ENCODE measurements at regions not wholly inside any gene's neighbourhood (a gene's known extent, or its start where the extent isn't known, plus 50 kb on each side); places are given as distances from the start of the nearest gene placed in this dataset.

- TF ChIP-seq TCF7L2 (IDR thresholded peaks at IDR 0.05; ENCODE audit: borderline replicate concordance, extremely low read depth, insufficient read depth, insufficient read length): no peak
- TF ChIP-seq FOSL1 (IDR thresholded peaks at IDR 0.05; ENCODE audit: low read depth): no peak
- no peak for TF ChIP-seq ZNF274 (IDR thresholded peaks at IDR 0.05; ENCODE audit: low read depth, low read length)
- TF ChIP-seq SRF (IDR thresholded peaks at IDR 0.05; ENCODE audit: low read depth): no peak
- no peak for TF ChIP-seq SIN3A (IDR thresholded peaks at IDR 0.05; ENCODE audit: low read depth)
These were observed 69.3 kb upstream of the MYO16 start (continued) for GRCh38 chr13:108560093-108560492.

GRCh38 chr13:108561149-108561548 is 68.3 kb upstream of the MYO16 start:
- H3K4me3 ChIP-seq (replicated peaks in 1 of 2; ENCODE audit: low read depth in 1 of 2, low read length in 2 of 2): no peak overlapping the region
- no peaks in the 10 kb centered on the region for H3K9me3 ChIP-seq (ENCODE audit: control insufficient read depth in 1 of 2, insufficient read depth in 1 of 2, low read depth in 1 of 2, low read length in 2 of 2)
- no TSS peak for BruUV-seq (replicated peaks)
- H3K4me1 ChIP-seq (ENCODE audit: control insufficient read depth in 1 of 2, insufficient read depth in 2 of 2, low read length in 2 of 2): no peaks in the 10 kb centered on the region
- POLR2A ChIA-PET: no interaction called here
- no peaks in the 10 kb centered on the region for H3K36me3 ChIP-seq (ENCODE audit: control insufficient read depth in 1 of 2, insufficient read depth in 2 of 2, low read length in 2 of 2)
- no peak overlapping the region for H3K27ac ChIP-seq (ENCODE audit: low read depth, low read length)
- no peak for ATAC-seq
- no peak for DNase-seq (ENCODE audit: low read depth, low spot score)
- RAD21 ChIA-PET (ENCODE audit: low non-redundant PET in 1 of 2, low total read pairs in 2 of 2, uncharacterized antibody in 2 of 2, unreplicated experiment in 2 of 2): no interaction called here
- no peak overlapping the region for H3K9ac ChIP-seq (ENCODE audit: low read length)
- H3K27me3 ChIP-seq (ENCODE audit: insufficient read depth, low read length): no peaks in the 10 kb centered on the region
- TF ChIP-seq REST (IDR thresholded peaks at IDR 0.05; ENCODE audit: low read depth) (no peak), JUND (IDR thresholded peaks at IDR 0.05) (no peak), ZNF274 (IDR thresholded peaks at IDR 0.05; ENCODE audit: low read depth, low read length) (no peak), POLR2A (IDR thresholded peaks at IDR 0.05; ENCODE audit: borderline replicate concordance, extremely low read depth, insufficient read depth, insufficient read length) (no peak), SIN3A (IDR thresholded peaks at IDR 0.05; ENCODE audit: low read depth) (no peak), SP1 (IDR thresholded peaks at IDR 0.05; ENCODE audit: low read depth) (no peak), YY1 (IDR thresholded peaks at IDR 0.05; ENCODE audit: extremely low read depth, insufficient replicate concordance, low read depth, low read length) (no peak), SRF (IDR thresholded peaks at IDR 0.05; ENCODE audit: low read depth) (no peak), RAD21 (IDR thresholded peaks at IDR 0.05; ENCODE audit: low read depth) (no peak), MAX (IDR thresholded peaks at IDR 0.05) (no peak), CTCF (IDR thresholded peaks at IDR 0.05 in 2 of 3, conservative IDR thresholded peaks at IDR 0.05 in 1 of 3; ENCODE audit: borderline replicate concordance in 1 of 3, insufficient read depth in 1 of 3, low read depth in 2 of 3, low read length in 2 of 3) (no peak), EGR1 (IDR thresholded peaks at IDR 0.05; ENCODE audit: low read depth) (no peak)
- H2AFZ ChIP-seq (ENCODE audit: low read depth, low read length, poor library complexity, severe bottlenecking): no peak overlapping the region
- intact Hi-C loops (cut with micrococcal nuclease): no loop called here
- no peaks in the 10 kb centered on the region for H4K20me1 ChIP-seq (ENCODE audit: insufficient read depth)
- CTCF ChIA-PET: no interaction called here
- H3K4me2 ChIP-seq (ENCODE audit: low read length): no peak overlapping the region
- no peaks in the 10 kb centered on the region for H3K79me2 ChIP-seq (ENCODE audit: insufficient read depth, low read length)
- no peaks in the 10 kb centered on the region for H3K9me2 ChIP-seq (ENCODE audit: insufficient read depth)

All from HCT116 (cell line).